OCI-LY7 (cell line): ENCODE measurements at regions not wholly inside any gene's neighbourhood (a gene's known extent, or its start where the extent isn't known, plus 50 kb on each side); places are given as distances from the start of the nearest gene placed in this dataset.

Source experiments
- BruUV-seq: library from RNA; stranded (reverse); fragments of 400-500 nt; replicated peaks from 2 replicates; lab custom pipeline; 2021; lab: Mats Ljungman, UMichigan
- CTCF ChIA-PET: fragments of 300-600 bp; sonication (Branson Sonifier 250); formaldehyde crosslinking; loops from one replicate; lab custom pipeline; 2022; ENCODE audit warnings: antibody characterized with exemption; ENCODE audit not compliant: unreplicated experiment; lab: Charles Lee
- POLR2A ChIA-PET: fragments of 300-600 bp; sonication (Branson Sonifier 250); formaldehyde crosslinking; loops from one replicate; lab custom pipeline; 2022; ENCODE audit warnings: antibody characterized with exemption; lab: Charles Lee
- DNase-seq: peaks from one replicate; pipeline ENCODE4 v3.0.0-alpha.2; 2015; ENCODE audit warnings: low spot score
- H2AFZ ChIP-seq: fragments of 200-600 bp; sonication (generic), shearing (Covaris generic); 2 replicates; pipeline ENCODE4 v1.6.1; 2014; ENCODE audit warnings: mild to moderate bottlenecking, antibody characterized with exemption, low read length, moderate library complexity
- H3K27ac ChIP-seq: fragments of 200-600 bp; sonication (generic); 2 replicates; pipeline ENCODE4 v1.5.1; 2014; ENCODE audit warnings: mixed run types, low read depth, mild to moderate bottlenecking, moderate library complexity, low read length, inconsistent platforms; ENCODE audit not compliant: poor library complexity, severe bottlenecking
- H3K36me3 ChIP-seq: fragments of 200-600 bp; sonication (generic); 2 replicates; pipeline ENCODE4 v1.6.1; 2014; ENCODE audit warnings: mild to moderate bottlenecking, antibody characterized with exemption, low read length, moderate library complexity, mixed read lengths; ENCODE audit not compliant: insufficient read depth
- H3K4me1 ChIP-seq: fragments of 200-600 bp; sonication (generic); 2 replicates; pipeline ENCODE4 v1.5.1; 2014; ENCODE audit warnings: mild to moderate bottlenecking, low read length; ENCODE audit not compliant: insufficient read depth, poor library complexity, severe bottlenecking
- H3K4me2 ChIP-seq: fragments of 200-600 bp; sonication (generic); 2 replicates; pipeline ENCODE4 v1.6.1; 2014; ENCODE audit warnings: mild to moderate bottlenecking, low read length
- H3K4me3 ChIP-seq: fragments of 200-600 bp; sonication (generic); 2 replicates; pipeline ENCODE4 v1.5.1; 2014; ENCODE audit warnings: mild to moderate bottlenecking, low read depth, low read length; ENCODE audit not compliant: poor library complexity, severe bottlenecking
- H3K79me2 ChIP-seq: fragments of 200-600 bp; sonication (generic); 2 replicates; pipeline ENCODE4 v1.6.1; 2016; ENCODE audit warnings: low read depth, mild to moderate bottlenecking, low read length, moderate library complexity, mixed read lengths; ENCODE audit not compliant: insufficient read depth
- H3K9me2 ChIP-seq: fragments of 200-600 bp; sonication (generic); 2 replicates; pipeline ENCODE4 v1.6.1; 2016; ENCODE audit warnings: mild to moderate bottlenecking, low read length, mixed read lengths; ENCODE audit not compliant: insufficient read depth
- H3K9me3 ChIP-seq: fragments of 200-600 bp; sonication (generic); 2 replicates; pipeline ENCODE4 v1.6.1; 2014; ENCODE audit warnings: mild to moderate bottlenecking, mixed run types, low read length, mixed read lengths
- H4K20me1 ChIP-seq: fragments of 200-600 bp; sonication (generic); 2 replicates; pipeline ENCODE4 v1.6.1; 2014; ENCODE audit warnings: mild to moderate bottlenecking, antibody characterized with exemption, low read length, moderate library complexity, mixed read lengths; ENCODE audit not compliant: insufficient read depth
- CTCF ChIP-seq: fragments of 200-600 bp; sonication (generic); conservative IDR thresholded peaks from 2 replicates; pipeline ENCODE4 v1.5.1; 2014; ENCODE audit warnings: mild to moderate bottlenecking, antibody characterized with exemption, low read length, moderate library complexity, mixed read lengths
- EZH2phosphoT487 ChIP-seq: fragments of 200-600 bp; sonication (generic); IDR thresholded peaks from 2 replicates; pipeline ENCODE4 v1.6.1; 2018; ENCODE audit warnings: low read depth, borderline replicate concordance, mild to moderate bottlenecking, mixed run types, antibody characterized with exemption, low read length, moderate library complexity, mixed read lengths
- intact Hi-C: fragments of 100-400 bp; cut with micrococcal nuclease; formaldehyde crosslinking; loops from one replicate; pipeline ENCODE4 v1.10.0; 2022; ENCODE audit not compliant: unreplicated experiment

GRCh38 chr12:30462249-30462648 is 233.4 kb downstream of the IPO8 start:
- Histone ChIP-seq H3K9me2 (no peaks in the 10 kb centered on the region), H3K4me2 (no peak overlapping the region), H3K4me3 (no peak overlapping the region), H3K27ac (no peak overlapping the region), H2AFZ (no peak overlapping the region), H3K9me3 (no peaks in the 10 kb centered on the region), H3K79me2 (no peaks in the 10 kb centered on the region), H3K4me1 (no peaks in the 10 kb centered on the region), H3K36me3 (no peaks in the 10 kb centered on the region), H4K20me1 (no peaks in the 10 kb centered on the region)
- intact Hi-C loops, result no loop called here
- CTCF ChIA-PET, result no interaction called here
- POLR2A ChIA-PET, result no interaction called here
- no peak for DNase-seq
- TF ChIP-seq CTCF (no peak), EZH2phosphoT487 (no peak)
- no TSS peak for BruUV-seq

- Histone ChIP-seq H3K4me2 (no peak overlapping the region), H3K27ac (no peak overlapping the region), H3K9me2 (no peaks in the 10 kb centered on the region), H3K4me1 (no peaks in the 10 kb centered on the region), H4K20me1 (no peaks in the 10 kb centered on the region), H3K36me3 (no peaks in the 10 kb centered on the region), H2AFZ (no peak overlapping the region), H3K4me3 (no peak overlapping the region), H3K9me3 (no peaks in the 10 kb centered on the region), H3K79me2 (no peaks in the 10 kb centered on the region)
- no TSS peak for BruUV-seq
- ChIA-PET CTCF (no interaction called here), POLR2A (no interaction called here)
- intact Hi-C loops, result no loop called here
- no peak for DNase-seq
- TF ChIP-seq EZH2phosphoT487 (no peak), CTCF (no peak)
These were observed 234.5 kb downstream of the IPO8 start for GRCh38 chr12:30461026-30461615.

- TF ChIP-seq EZH2phosphoT487, result no peak
- BruUV-seq, result no TSS peak
- no peaks in the 10 kb centered on the region for H3K36me3 ChIP-seq
- ChIA-PET POLR2A (no interaction called here), CTCF (no interaction called here)
- no peak overlapping the region for H3K4me3 ChIP-seq
- H4K20me1 ChIP-seq, result no peaks in the 10 kb centered on the region
- no peaks in the 10 kb centered on the region for H3K9me3 ChIP-seq
- H3K79me2 ChIP-seq, result no peaks in the 10 kb centered on the region
- H3K9me2 ChIP-seq, result no peaks in the 10 kb centered on the region
- intact Hi-C loops, result no loop called here
- H3K4me1 ChIP-seq, result no peaks in the 10 kb centered on the region
- H3K4me2 ChIP-seq, result no peak overlapping the region
- H2AFZ ChIP-seq, result no peak overlapping the region
- DNase-seq, result no peak
- no peak overlapping the region for H3K27ac ChIP-seq
These were observed 237.2 kb downstream of the IPO8 start for GRCh38 chr12:30458453-30458852.
